ENCODE measurements at regions not wholly inside any gene's neighbourhood (a gene's known extent, or its start where the extent isn't known, plus 50 kb on each side); places are given as distances from the start of the nearest gene placed in this dataset.

DNA sequence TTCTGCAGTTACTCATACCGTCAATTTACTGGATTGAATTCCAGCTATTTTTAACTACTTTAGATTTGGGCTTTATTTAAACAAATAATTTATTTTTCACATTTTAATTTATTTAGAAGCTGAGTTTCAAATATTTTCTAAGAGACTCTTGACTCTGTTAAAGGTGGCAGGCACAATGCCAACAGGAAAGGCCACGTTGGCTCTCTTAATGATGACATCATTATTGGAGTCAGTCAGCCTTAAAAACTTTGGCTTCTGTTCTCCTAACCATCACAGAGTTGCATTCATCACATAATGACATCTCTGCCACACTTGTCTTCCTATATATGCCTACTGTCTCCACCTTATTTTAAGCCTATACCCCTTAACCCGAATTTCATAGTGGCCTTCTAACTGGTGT, 172.3 kb upstream of the PLPPR1 start:
- H3K27me3 ChIP-seq (replicated peaks in 1 of 2; ENCODE audit: control insufficient read depth in 2 of 2, insufficient read depth in 2 of 2, low read length in 1 of 2) = no peaks in the 10 kb centered on the region
- no peaks in the 10 kb centered on the region for H4K20me1 ChIP-seq (ENCODE audit: control insufficient read depth, insufficient read depth)
- ChIA-PET SMC1A (ENCODE audit: uncharacterized antibody, unreplicated experiment) (no interaction called here), RAD21 (ENCODE audit: unreplicated experiment) (no interaction called here), CTCF (no interaction called here), POLR2A (no interaction called here)
- BruUV-seq (replicated peaks) = no TSS peak
- H3K4me1 ChIP-seq (ENCODE audit: control insufficient read depth, insufficient read depth, low read length) = no peaks in the 10 kb centered on the region
- no peak overlapping the region for H3K4me3 ChIP-seq
- H2AFZ ChIP-seq (ENCODE audit: control insufficient read depth, low read depth, low read length) = no peak overlapping the region
- H3K79me2 ChIP-seq (ENCODE audit: control insufficient read depth, insufficient read depth, low read length) = no peaks in the 10 kb centered on the region
- no peaks in the 10 kb centered on the region for H3K36me3 ChIP-seq (ENCODE audit: control insufficient read depth in 2 of 2, insufficient read depth in 2 of 2, low read length in 1 of 2)
- no peak overlapping the region for H3K27ac ChIP-seq (ENCODE audit: control insufficient read depth, insufficient read depth)
- ATAC-seq (no peak), FAIRE-seq (no peak), DNase-seq (ENCODE audit: low read depth, low spot score) (no peak)
- H3K4me2 ChIP-seq (ENCODE audit: control insufficient read depth, insufficient read depth) = no peak overlapping the region
- H3K9me3 ChIP-seq (replicated peaks; ENCODE audit: control insufficient read depth, insufficient read depth, low read length) = no peaks in the 10 kb centered on the region
- 27% methylated on average over 3 of the region's 3 CpGs for WGBS (ENCODE audit: insufficient coverage, insufficient replicate concordance, low lambda C conversion rate, missing lambda C conversion rate)
- intact Hi-C loops (cut with micrococcal nuclease; ENCODE audit: unreplicated experiment) (no loop called here), in situ Hi-C loops (cut with MboI) (no loop called here)
- no peak overlapping the region for H3K9ac ChIP-seq (ENCODE audit: control insufficient read depth, insufficient read depth, low read length)
- TF ChIP-seq SMAD1 (IDR thresholded peaks at IDR 0.05; ENCODE audit: low read depth, partially characterized antibody) (no peak), RUNX3 (IDR thresholded peaks at IDR 0.05; ENCODE audit: low read length) (no peak), ESRRA (IDR thresholded peaks at IDR 0.05; ENCODE audit: low read length) (no peak), ZZZ3 (IDR thresholded peaks at IDR 0.05; ENCODE audit: control insufficient read depth, insufficient read length, low read depth) (no peak), RB1 (IDR thresholded peaks at IDR 0.05; ENCODE audit: borderline replicate concordance) (no peak), MYC (IDR thresholded peaks at IDR 0.05; ENCODE audit: insufficient read depth, insufficient read length, insufficient replicate concordance, low read length, severe bottlenecking) (no peak), MTA3 (IDR thresholded peaks at IDR 0.05; ENCODE audit: borderline replicate concordance, low read length) (no peak), BMI1 (IDR thresholded peaks at IDR 0.05; ENCODE audit: borderline replicate concordance) (no peak), STAT1 (conservative IDR thresholded peaks at IDR 0.05) (no peak), SRF (IDR thresholded peaks at IDR 0.05; ENCODE audit: low read depth in 2 of 2, low read length in 2 of 2) (no peak), MYB (IDR thresholded peaks at IDR 0.05; ENCODE audit: borderline replicate concordance, low read depth, low read length) (no peak)
- TF ChIP-seq, protein P1, sequence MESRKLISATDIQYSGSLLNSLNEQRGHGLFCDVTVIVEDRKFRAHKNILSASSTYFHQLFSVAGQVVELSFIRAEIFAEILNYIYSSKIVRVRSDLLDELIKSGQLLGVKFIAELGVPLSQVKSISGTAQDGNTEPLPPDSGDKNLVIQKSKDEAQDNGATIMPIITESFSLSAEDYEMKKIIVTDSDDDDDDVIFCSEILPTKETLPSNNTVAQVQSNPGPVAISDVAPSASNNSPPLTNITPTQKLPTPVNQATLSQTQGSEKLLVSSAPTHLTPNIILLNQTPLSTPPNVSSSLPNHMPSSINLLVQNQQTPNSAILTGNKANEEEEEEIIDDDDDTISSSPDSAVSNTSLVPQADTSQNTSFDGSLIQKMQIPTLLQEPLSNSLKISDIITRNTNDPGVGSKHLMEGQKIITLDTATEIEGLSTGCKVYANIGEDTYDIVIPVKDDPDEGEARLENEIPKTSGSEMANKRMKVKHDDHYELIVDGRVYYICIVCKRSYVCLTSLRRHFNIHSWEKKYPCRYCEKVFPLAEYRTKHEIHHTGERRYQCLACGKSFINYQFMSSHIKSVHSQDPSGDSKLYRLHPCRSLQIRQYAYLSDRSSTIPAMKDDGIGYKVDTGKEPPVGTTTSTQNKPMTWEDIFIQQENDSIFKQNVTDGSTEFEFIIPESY (IDR thresholded peaks at IDR 0.05) = no peak
- TF ChIP-seq, protein P2, sequence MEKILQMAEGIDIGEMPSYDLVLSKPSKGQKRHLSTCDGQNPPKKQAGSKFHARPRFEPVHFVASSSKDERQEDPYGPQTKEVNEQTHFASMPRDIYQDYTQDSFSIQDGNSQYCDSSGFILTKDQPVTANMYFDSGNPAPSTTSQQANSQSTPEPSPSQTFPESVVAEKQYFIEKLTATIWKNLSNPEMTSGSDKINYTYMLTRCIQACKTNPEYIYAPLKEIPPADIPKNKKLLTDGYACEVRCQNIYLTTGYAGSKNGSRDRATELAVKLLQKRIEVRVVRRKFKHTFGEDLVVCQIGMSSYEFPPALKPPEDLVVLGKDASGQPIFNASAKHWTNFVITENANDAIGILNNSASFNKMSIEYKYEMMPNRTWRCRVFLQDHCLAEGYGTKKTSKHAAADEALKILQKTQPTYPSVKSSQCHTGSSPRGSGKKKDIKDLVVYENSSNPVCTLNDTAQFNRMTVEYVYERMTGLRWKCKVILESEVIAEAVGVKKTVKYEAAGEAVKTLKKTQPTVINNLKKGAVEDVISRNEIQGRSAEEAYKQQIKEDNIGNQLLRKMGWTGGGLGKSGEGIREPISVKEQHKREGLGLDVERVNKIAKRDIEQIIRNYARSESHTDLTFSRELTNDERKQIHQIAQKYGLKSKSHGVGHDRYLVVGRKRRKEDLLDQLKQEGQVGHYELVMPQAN (conservative IDR thresholded peaks at IDR 0.05) = no peak
- TF ChIP-seq, protein P3, sequence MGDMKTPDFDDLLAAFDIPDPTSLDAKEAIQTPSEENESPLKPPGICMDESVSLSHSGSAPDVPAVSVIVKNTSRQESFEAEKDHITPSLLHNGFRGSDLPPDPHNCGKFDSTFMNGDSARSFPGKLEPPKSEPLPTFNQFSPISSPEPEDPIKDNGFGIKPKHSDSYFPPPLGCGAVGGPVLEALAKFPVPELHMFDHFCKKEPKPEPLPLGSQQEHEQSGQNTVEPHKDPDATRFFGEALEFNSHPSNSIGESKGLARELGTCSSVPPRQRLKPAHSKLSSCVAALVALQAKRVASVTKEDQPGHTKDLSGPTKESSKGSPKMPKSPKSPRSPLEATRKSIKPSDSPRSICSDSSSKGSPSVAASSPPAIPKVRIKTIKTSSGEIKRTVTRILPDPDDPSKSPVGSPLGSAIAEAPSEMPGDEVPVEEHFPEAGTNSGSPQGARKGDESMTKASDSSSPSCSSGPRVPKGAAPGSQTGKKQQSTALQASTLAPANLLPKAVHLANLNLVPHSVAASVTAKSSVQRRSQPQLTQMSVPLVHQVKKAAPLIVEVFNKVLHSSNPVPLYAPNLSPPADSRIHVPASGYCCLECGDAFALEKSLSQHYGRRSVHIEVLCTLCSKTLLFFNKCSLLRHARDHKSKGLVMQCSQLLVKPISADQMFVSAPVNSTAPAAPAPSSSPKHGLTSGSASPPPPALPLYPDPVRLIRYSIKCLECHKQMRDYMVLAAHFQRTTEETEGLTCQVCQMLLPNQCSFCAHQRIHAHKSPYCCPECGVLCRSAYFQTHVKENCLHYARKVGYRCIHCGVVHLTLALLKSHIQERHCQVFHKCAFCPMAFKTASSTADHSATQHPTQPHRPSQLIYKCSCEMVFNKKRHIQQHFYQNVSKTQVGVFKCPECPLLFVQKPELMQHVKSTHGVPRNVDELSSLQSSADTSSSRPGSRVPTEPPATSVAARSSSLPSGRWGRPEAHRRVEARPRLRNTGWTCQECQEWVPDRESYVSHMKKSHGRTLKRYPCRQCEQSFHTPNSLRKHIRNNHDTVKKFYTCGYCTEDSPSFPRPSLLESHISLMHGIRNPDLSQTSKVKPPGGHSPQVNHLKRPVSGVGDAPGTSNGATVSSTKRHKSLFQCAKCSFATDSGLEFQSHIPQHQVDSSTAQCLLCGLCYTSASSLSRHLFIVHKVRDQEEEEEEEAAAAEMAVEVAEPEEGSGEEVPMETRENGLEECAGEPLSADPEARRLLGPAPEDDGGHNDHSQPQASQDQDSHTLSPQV (IDR thresholded peaks at IDR 0.05) = no peak
- TF ChIP-seq, protein P4, sequence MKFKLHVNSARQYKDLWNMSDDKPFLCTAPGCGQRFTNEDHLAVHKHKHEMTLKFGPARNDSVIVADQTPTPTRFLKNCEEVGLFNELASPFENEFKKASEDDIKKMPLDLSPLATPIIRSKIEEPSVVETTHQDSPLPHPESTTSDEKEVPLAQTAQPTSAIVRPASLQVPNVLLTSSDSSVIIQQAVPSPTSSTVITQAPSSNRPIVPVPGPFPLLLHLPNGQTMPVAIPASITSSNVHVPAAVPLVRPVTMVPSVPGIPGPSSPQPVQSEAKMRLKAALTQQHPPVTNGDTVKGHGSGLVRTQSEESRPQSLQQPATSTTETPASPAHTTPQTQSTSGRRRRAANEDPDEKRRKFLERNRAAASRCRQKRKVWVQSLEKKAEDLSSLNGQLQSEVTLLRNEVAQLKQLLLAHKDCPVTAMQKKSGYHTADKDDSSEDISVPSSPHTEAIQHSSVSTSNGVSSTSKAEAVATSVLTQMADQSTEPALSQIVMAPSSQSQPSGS (IDR thresholded peaks at IDR 0.05; ENCODE audit: low read length) = no peak
